CD4-positive, alpha-beta memory T cell (primary cell): ENCODE measurements at regions not wholly inside any gene's neighbourhood (a gene's known extent, or its start where the extent isn't known, plus 50 kb on each side); places are given as distances from the start of the nearest gene placed in this dataset.

ENCODE experiments used
- CTCF ChIA-PET: fragments of 350-600 bp; sonication (Branson Sonifier 250); formaldehyde crosslinking; loops from one replicate; lab custom pipeline; 2021; ENCODE audit warnings: inconsistent platforms; ENCODE audit not compliant: partially characterized antibody; lab: Charles Lee
- POLR2A ChIA-PET: fragments of 350-600 bp; sonication (Branson Sonifier 250); formaldehyde crosslinking; loops from one replicate; lab custom pipeline; 2021; ENCODE audit not compliant: partially characterized antibody; lab: Charles Lee
- DNase-seq, 5 donors: peaks; one replicate each; pipeline versions ENCODE4 v3.0.0 to v3.0.0-alpha.2; 2020 to 2022; ENCODE audit warnings: mixed read lengths in 1 of 5
- H3K27ac ChIP-seq: one replicate; pipeline ENCODE4 v1.7.0; 2013; ENCODE audit warnings: low read depth, low read length
- H3K27me3 ChIP-seq: 2 replicates; pipeline ENCODE4 v1.7.0; 2013; ENCODE audit warnings: mild to moderate bottlenecking, low read length, moderate library complexity; ENCODE audit not compliant: insufficient read depth
- H3K36me3 ChIP-seq: 2 replicates; pipeline ENCODE4 v1.7.0; 2013; ENCODE audit warnings: mild to moderate bottlenecking, low read length, moderate library complexity; ENCODE audit not compliant: insufficient read depth
- H3K4me1 ChIP-seq: 2 replicates; pipeline ENCODE4 v1.7.0; 2013; ENCODE audit warnings: mild to moderate bottlenecking, low read length, moderate library complexity; ENCODE audit not compliant: insufficient read depth
- H3K4me3 ChIP-seq, 2 donors: one replicate each; pipeline ENCODE4 v1.7.0; 2013; ENCODE audit warnings: low read length in 2 of 2, mild to moderate bottlenecking in 1 of 2
- H3K9me3 ChIP-seq, 2 donors: one replicate each; pipeline ENCODE4 v1.7.0; 2013; ENCODE audit warnings: low read length in 2 of 2, control low read depth in 1 of 2; ENCODE audit not compliant: control insufficient read depth in 1 of 2
- H3K27ac Mint-ChIP-seq, 7 donors: one replicate each; pipeline ENCODE4 v1.8.0; 2020 to 2021; ENCODE audit warnings: mixed read lengths in 7 of 7, mild to moderate bottlenecking in 6 of 7, inconsistent platforms in 3 of 7, moderate library complexity in 3 of 7
- H3K27me3 Mint-ChIP-seq, 2 donors: one replicate each; pipeline ENCODE4 v1.8.0; 2020 to 2021; ENCODE audit warnings: mixed read lengths in 2 of 2
- H3K36me3 Mint-ChIP-seq, 2 donors: one replicate each; pipeline ENCODE4 v1.8.0; 2020 to 2021; ENCODE audit warnings: mixed read lengths in 2 of 2, inconsistent platforms in 1 of 2, mild to moderate bottlenecking in 1 of 2
- H3K4me1 Mint-ChIP-seq, 4 donors: one replicate each; pipeline ENCODE4 v1.8.0; 2020 to 2021; ENCODE audit warnings: mixed read lengths in 4 of 4, mild to moderate bottlenecking in 1 of 4
- H3K4me3 Mint-ChIP-seq, 8 donors: one replicate each; pipeline ENCODE4 v1.8.0; 2020 to 2021; ENCODE audit warnings: mixed read lengths in 8 of 8, mild to moderate bottlenecking in 7 of 8, moderate library complexity in 6 of 8, inconsistent platforms in 3 of 8
- H3K9me3 Mint-ChIP-seq, 8 donors: one replicate each; pipeline ENCODE4 v1.8.0; 2020 to 2021; ENCODE audit warnings: mixed read lengths in 8 of 8, mild to moderate bottlenecking in 5 of 8, inconsistent platforms in 3 of 8, moderate library complexity in 1 of 8
- intact Hi-C: fragments of 100-400 bp; cut with micrococcal nuclease; formaldehyde crosslinking; loops from one replicate; pipeline ENCODE4 v1.15.1; 2023

DNA sequence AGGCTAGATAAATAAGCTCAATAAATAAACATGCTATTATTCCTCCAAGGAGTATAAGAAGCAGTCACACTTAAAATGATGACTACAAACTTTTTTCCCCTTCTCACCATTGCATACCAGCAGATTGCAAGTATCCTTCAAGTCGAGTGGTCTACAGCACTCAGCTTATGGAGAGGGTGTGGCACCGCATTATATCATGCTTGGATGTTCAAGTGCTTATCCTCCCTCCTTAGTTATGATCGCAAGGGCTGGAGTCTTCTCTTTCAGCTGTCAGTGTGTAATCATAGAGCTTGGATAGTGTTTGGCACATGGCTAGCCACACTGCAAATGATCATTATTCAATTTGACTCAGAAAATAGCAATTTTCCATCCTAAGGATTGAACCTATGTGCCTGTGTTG is 124.0 kb downstream of the CARTPT start:
- ChIA-PET CTCF (no interaction called here), POLR2A (no interaction called here)
- no peaks in the 10 kb centered on the region for H3K4me1 ChIP-seq
- DNase-seq, result no peak
- Mint-ChIP-seq H3K9me3 (peaks cover 0 to 5% (median 0%) of the 10 kb centered on the region in 8 donors), H3K4me3 (no peak overlapping the region), H3K4me1 (no peaks in the 10 kb centered on the region), H3K36me3 (no peaks in the 10 kb centered on the region), H3K27me3 (peaks cover 4 to 5% of the 10 kb centered on the region in 2 donors), H3K27ac (no peak overlapping the region)
- no peaks in the 10 kb centered on the region for H3K27me3 ChIP-seq
- H3K27ac ChIP-seq, result no peak overlapping the region
- H3K9me3 ChIP-seq, result no peaks in the 10 kb centered on the region
- H3K4me3 ChIP-seq, result no peak overlapping the region
- H3K36me3 ChIP-seq, result no peaks in the 10 kb centered on the region
- intact Hi-C loops, result no loop called here

DNA sequence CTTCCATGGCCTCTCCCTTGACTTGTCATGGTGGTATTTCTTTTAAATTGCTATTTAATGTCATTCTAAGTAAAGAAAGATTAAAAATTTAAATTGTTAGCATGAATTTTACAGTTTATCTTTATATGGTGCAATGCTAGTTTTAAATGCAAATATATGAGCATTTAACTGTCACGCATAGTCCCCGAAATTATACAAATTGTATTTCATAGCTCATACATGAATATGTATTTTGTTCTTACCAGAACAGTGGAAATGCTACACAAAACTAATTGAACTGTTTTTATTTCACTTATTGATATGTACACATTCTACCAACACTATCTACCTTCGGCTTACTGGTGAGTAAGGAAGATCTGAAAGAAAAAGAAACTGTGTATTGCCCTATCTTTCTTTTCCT is 125.8 kb downstream of the CARTPT start:
- Mint-ChIP-seq H3K27ac (no peak overlapping the region), H3K36me3 (peaks cover 1 to 3% of the 10 kb centered on the region in 2 donors), H3K27me3 (peaks cover 9% of the 10 kb centered on the region in 2 donors), H3K4me3 (no peak overlapping the region), H3K4me1 (no peaks in the 10 kb centered on the region), H3K9me3 (peaks cover 2 to 15% (median 10%) of the 10 kb centered on the region in 8 donors)
- no peak for DNase-seq
- Histone ChIP-seq H3K4me3 (no peak overlapping the region), H3K27ac (no peak overlapping the region), H3K4me1 (no peaks in the 10 kb centered on the region), H3K9me3 (no peaks in the 10 kb centered on the region), H3K36me3 (no peaks in the 10 kb centered on the region), H3K27me3 (no peaks in the 10 kb centered on the region)
- POLR2A ChIA-PET, result no interaction called here
- CTCF ChIA-PET, result no interaction called here
- intact Hi-C loops, result no loop called here

GRCh38 chr5:71859515-71859914 is 140.4 kb downstream of the CARTPT start:
- intact Hi-C loops, result no loop called here
- Histone ChIP-seq H3K36me3 (no peaks in the 10 kb centered on the region), H3K27me3 (no peaks in the 10 kb centered on the region), H3K27ac (no peak overlapping the region), H3K9me3 (no peaks in the 10 kb centered on the region), H3K4me1 (no peaks in the 10 kb centered on the region), H3K4me3 (no peak overlapping the region)
- Mint-ChIP-seq H3K4me1 (no peaks in the 10 kb centered on the region), H3K27ac (no peak overlapping the region), H3K27me3 (peaks cover 2 to 10% of the 10 kb centered on the region in 2 donors), H3K4me3 (no peak overlapping the region), H3K36me3 (no peaks in the 10 kb centered on the region), H3K9me3 (peaks cover 0 to 36% (median 27%) of the 10 kb centered on the region in 8 donors)
- ChIA-PET POLR2A (no interaction called here), CTCF (no interaction called here)
- DNase-seq, result no peak

DNA sequence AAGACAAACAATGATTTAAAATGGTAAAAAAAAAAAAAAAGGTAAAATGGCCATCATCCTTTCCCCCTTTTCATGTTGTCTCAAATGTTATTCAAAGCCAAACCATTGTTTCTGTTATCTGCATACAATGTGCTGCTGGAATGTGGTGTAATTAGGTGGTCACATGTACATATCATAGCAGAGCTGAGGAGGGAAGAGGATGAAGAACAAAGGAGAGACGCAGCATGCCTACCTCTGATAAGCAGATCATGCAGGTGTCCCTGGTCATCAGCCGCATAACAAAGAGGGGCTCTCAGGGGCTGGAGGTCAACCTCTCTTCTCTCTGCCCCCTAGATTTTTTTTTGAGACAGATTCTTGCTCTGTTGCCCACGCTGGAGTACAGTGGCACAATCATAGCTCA is 141.0 kb downstream of the CARTPT start:
- Mint-ChIP-seq H3K27ac (no peak overlapping the region), H3K9me3 (peaks cover 0 to 32% (median 25%) of the 10 kb centered on the region in 8 donors), H3K27me3 (peaks cover 2 to 10% of the 10 kb centered on the region in 2 donors), H3K36me3 (no peaks in the 10 kb centered on the region), H3K4me3 (no peak overlapping the region), H3K4me1 (no peaks in the 10 kb centered on the region)
- CTCF ChIA-PET, result no interaction called here
- POLR2A ChIA-PET, result no interaction called here
- H3K9me3 ChIP-seq, result no peaks in the 10 kb centered on the region
- H3K36me3 ChIP-seq, result no peaks in the 10 kb centered on the region
- no peaks in the 10 kb centered on the region for H3K4me1 ChIP-seq
- H3K27me3 ChIP-seq, result no peaks in the 10 kb centered on the region
- DNase-seq, result no peak
- no peak overlapping the region for H3K27ac ChIP-seq
- no peak overlapping the region for H3K4me3 ChIP-seq
- intact Hi-C loops, result no loop called here

GRCh38 chr5:71861682-71862081 is 142.6 kb downstream of the CARTPT start:
- no peaks in the 10 kb centered on the region for H3K36me3 ChIP-seq
- Mint-ChIP-seq H3K4me1 (no peaks in the 10 kb centered on the region), H3K4me3 (no peak overlapping the region), H3K36me3 (no peaks in the 10 kb centered on the region), H3K27me3 (peaks cover 9 to 12% of the 10 kb centered on the region in 2 donors), H3K9me3 (peaks cover 0 to 22% (median 11%) of the 10 kb centered on the region in 8 donors), H3K27ac (no peak overlapping the region)
- no peak for DNase-seq
- no peaks in the 10 kb centered on the region for H3K4me1 ChIP-seq
- ChIA-PET POLR2A (no interaction called here), CTCF (no interaction called here)
- no peak overlapping the region for H3K4me3 ChIP-seq
- no peak overlapping the region for H3K27ac ChIP-seq
- H3K9me3 ChIP-seq, result no peaks in the 10 kb centered on the region
- H3K27me3 ChIP-seq, result no peaks in the 10 kb centered on the region
- intact Hi-C loops, result no loop called here

GRCh38 chr5:71862087-71862486 is 143.0 kb downstream of the CARTPT start:
- Mint-ChIP-seq H3K27me3 (peaks cover 9 to 14% of the 10 kb centered on the region in 2 donors), H3K27ac (no peak overlapping the region), H3K4me3 (no peak overlapping the region), H3K36me3 (no peaks in the 10 kb centered on the region), H3K9me3 (peaks cover 0 to 17% (median 7%) of the 10 kb centered on the region in 8 donors), H3K4me1 (no peaks in the 10 kb centered on the region)
- intact Hi-C loops, result no loop called here
- H3K27ac ChIP-seq, result no peak overlapping the region
- no peaks in the 10 kb centered on the region for H3K27me3 ChIP-seq
- H3K9me3 ChIP-seq, result no peaks in the 10 kb centered on the region
- DNase-seq, result no peak
- no peaks in the 10 kb centered on the region for H3K4me1 ChIP-seq
- H3K4me3 ChIP-seq, result no peak overlapping the region
- ChIA-PET POLR2A (no interaction called here), CTCF (no interaction called here)
- H3K36me3 ChIP-seq, result no peaks in the 10 kb centered on the region

- Histone ChIP-seq H3K9me3 (no peaks in the 10 kb centered on the region), H3K27me3 (no peaks in the 10 kb centered on the region), H3K4me3 (no peak overlapping the region), H3K4me1 (no peaks in the 10 kb centered on the region), H3K27ac (no peak overlapping the region), H3K36me3 (no peaks in the 10 kb centered on the region)
- Mint-ChIP-seq H3K9me3 (peaks cover 0 to 14% (median 6%) of the 10 kb centered on the region in 8 donors), H3K36me3 (no peaks in the 10 kb centered on the region), H3K27ac (no peak overlapping the region), H3K27me3 (peaks cover 9 to 14% of the 10 kb centered on the region in 2 donors), H3K4me1 (no peaks in the 10 kb centered on the region), H3K4me3 (no peak overlapping the region)
- CTCF ChIA-PET, result no interaction called here
- intact Hi-C loops, result no loop called here
- POLR2A ChIA-PET, result no interaction called here
- DNase-seq, result no peak
These were observed 143.5 kb downstream of the CARTPT start for GRCh38 chr5:71862507-71863060.
